Testis (tissue), 2 donors: ENCODE measurements at regions not wholly inside any gene's neighbourhood (a gene's known extent, or its start where the extent isn't known, plus 50 kb on each side); places are given as distances from the start of the nearest gene placed in this dataset.

Experiments used
- POLR2A ChIP-seq: fragments of 450-650 bp; IDR thresholded peaks from one replicate; pipeline ENCODE4 v1.6.1; 2017; ENCODE audit warnings: antibody characterized with exemption, mild to moderate bottlenecking, moderate library complexity
- TF ChIP-seq, protein P1 (sequence below), 3 experiments: fragments of 450-650 bp in 2 of 3; fragments of 200-600 bp in 1 of 3; sonication (generic) in 1 of 3; IDR thresholded peaks; one replicate each; pipeline ENCODE4 v1.5.1; 2016 to 2019; ENCODE audit warnings: antibody characterized with exemption in 3 of 3, mild to moderate bottlenecking in 2 of 3, moderate library complexity in 1 of 3

- TF ChIP-seq POLR2A = no peak
- TF ChIP-seq, protein P1, sequence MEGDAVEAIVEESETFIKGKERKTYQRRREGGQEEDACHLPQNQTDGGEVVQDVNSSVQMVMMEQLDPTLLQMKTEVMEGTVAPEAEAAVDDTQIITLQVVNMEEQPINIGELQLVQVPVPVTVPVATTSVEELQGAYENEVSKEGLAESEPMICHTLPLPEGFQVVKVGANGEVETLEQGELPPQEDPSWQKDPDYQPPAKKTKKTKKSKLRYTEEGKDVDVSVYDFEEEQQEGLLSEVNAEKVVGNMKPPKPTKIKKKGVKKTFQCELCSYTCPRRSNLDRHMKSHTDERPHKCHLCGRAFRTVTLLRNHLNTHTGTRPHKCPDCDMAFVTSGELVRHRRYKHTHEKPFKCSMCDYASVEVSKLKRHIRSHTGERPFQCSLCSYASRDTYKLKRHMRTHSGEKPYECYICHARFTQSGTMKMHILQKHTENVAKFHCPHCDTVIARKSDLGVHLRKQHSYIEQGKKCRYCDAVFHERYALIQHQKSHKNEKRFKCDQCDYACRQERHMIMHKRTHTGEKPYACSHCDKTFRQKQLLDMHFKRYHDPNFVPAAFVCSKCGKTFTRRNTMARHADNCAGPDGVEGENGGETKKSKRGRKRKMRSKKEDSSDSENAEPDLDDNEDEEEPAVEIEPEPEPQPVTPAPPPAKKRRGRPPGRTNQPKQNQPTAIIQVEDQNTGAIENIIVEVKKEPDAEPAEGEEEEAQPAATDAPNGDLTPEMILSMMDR (IDR thresholded peaks at IDR 0.05) = no peak
These were observed 100.7 kb upstream of the S1PR3 start for GRCh38 chr9:88890546-88890945.
